RWPE2 (cell line): ENCODE measurements at regions not wholly inside any gene's neighbourhood (a gene's known extent, or its start where the extent isn't known, plus 50 kb on each side); places are given as distances from the start of the nearest gene placed in this dataset.

ENCODE experiments used
- ATAC-seq: fragments of 200-7000 bp; cut with Tn5 transposase; 3 replicates; pipeline ENCODE4 v1.9.1; 2021; ENCODE audit warnings: low read depth
- DNase-seq: peaks from one replicate; pipeline ENCODE4 v3.0.0-alpha.2; 2020; ENCODE audit warnings: low spot score
- H3K27ac ChIP-seq: fragments of 450-650 bp; 2 replicates; pipeline ENCODE4 v1.5.1; 2017; ENCODE audit warnings: mild to moderate bottlenecking; ENCODE audit not compliant: poor library complexity, severe bottlenecking
- H3K27me3 ChIP-seq: fragments of 250-450 bp; sonication (Bioruptor Pico); 2 replicates; pipeline ENCODE4 v1.5.1; 2021; ENCODE audit warnings: mild to moderate bottlenecking, moderate library complexity; ENCODE audit not compliant: insufficient read depth, poor library complexity, severe bottlenecking
- H3K36me3 ChIP-seq: fragments of 250-450 bp; sonication (Bioruptor Pico); 2 replicates; pipeline ENCODE4 v1.5.1; 2020; ENCODE audit warnings: low read depth, mild to moderate bottlenecking, moderate library complexity
- H3K4me1 ChIP-seq: fragments of 250-450 bp; sonication (Bioruptor Pico); 2 replicates; pipeline ENCODE4 v1.5.1; 2021; ENCODE audit warnings: mild to moderate bottlenecking, moderate library complexity; ENCODE audit not compliant: insufficient read depth, poor library complexity, severe bottlenecking
- H3K4me3 ChIP-seq: fragments of 250-450 bp; sonication (Bioruptor Pico); 2 replicates; pipeline ENCODE4 v1.5.1; 2021; ENCODE audit warnings: mild to moderate bottlenecking, moderate library complexity; ENCODE audit not compliant: severe bottlenecking
- H3K9me3 ChIP-seq: fragments of 250-450 bp; sonication (Bioruptor Pico); 2 replicates; pipeline ENCODE4 v1.5.1; 2021; ENCODE audit warnings: mild to moderate bottlenecking, moderate library complexity; ENCODE audit not compliant: severe bottlenecking
- TF ChIP-seq, protein P1 (sequence below): fragments of 450-650 bp; IDR thresholded peaks from one replicate; pipeline ENCODE4 v1.5.1; 2017; ENCODE audit warnings: mild to moderate bottlenecking, moderate library complexity; ENCODE audit not compliant: poor library complexity, severe bottlenecking

DNA sequence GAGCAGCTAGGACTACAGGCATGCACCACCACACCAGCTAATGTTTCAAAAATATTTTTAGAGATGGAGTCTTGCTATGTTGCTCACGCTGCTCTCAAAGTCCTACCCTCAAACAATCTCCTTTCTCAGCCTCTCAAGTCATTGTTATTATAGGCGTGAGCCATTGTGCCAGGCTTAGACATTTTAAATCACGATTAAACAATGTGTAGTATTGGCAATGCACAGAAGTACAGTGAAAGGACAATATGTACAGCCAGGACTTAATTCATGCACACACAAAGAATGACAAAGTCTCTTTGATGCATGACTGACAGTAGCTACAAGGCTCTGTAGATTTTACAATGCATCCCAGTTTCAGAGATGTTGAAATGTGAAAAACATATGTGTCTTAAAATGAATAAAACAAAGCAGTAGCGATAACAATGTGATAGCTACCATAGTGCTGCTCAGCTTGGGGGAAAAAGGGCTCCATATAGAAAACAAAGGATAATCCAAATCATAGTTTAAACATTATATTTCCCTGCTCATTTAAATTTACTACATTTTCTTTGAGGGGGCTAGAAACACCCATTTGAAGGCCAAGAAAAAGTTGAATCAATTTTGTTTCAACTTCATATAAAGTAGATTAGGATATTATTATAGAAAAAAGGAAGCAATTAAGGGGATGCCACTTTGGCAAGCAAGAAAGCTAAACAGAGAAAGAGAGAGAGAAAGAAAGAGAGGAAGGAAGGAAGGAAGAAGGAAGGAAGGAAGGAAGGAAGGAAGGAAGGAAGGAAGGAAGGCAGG is 272.4 kb upstream of the SMIM31 start:
- no peak for ATAC-seq
- no peak overlapping the region for H3K4me3 ChIP-seq
- no peaks in the 10 kb centered on the region for H3K27me3 ChIP-seq
- no peaks in the 10 kb centered on the region for H3K36me3 ChIP-seq
- no peaks in the 10 kb centered on the region for H3K4me1 ChIP-seq
- no peak for DNase-seq
- H3K9me3 ChIP-seq: no peaks in the 10 kb centered on the region
- H3K27ac ChIP-seq: no peak overlapping the region
- TF ChIP-seq, protein P1, sequence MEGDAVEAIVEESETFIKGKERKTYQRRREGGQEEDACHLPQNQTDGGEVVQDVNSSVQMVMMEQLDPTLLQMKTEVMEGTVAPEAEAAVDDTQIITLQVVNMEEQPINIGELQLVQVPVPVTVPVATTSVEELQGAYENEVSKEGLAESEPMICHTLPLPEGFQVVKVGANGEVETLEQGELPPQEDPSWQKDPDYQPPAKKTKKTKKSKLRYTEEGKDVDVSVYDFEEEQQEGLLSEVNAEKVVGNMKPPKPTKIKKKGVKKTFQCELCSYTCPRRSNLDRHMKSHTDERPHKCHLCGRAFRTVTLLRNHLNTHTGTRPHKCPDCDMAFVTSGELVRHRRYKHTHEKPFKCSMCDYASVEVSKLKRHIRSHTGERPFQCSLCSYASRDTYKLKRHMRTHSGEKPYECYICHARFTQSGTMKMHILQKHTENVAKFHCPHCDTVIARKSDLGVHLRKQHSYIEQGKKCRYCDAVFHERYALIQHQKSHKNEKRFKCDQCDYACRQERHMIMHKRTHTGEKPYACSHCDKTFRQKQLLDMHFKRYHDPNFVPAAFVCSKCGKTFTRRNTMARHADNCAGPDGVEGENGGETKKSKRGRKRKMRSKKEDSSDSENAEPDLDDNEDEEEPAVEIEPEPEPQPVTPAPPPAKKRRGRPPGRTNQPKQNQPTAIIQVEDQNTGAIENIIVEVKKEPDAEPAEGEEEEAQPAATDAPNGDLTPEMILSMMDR: no peak

DNA sequence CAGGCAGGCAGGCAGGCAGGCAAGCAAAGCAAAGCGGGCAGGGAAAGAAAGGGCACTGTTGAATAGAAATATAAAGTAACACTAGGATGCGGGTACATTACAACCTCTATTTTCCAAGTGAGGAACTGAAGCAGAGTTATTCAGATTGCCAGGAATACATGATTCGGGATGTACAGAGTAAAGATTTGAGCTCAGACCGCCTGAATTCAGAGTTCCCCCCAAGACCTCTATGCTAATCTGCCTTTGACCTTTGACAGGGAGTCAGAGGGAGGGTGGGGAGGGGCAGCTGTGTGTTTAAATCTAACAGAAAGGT is 271.9 kb upstream of the SMIM31 start:
- ATAC-seq (no peak), DNase-seq (no peak)
- TF ChIP-seq, protein P1: no peak
- no peaks in the 10 kb centered on the region for H3K36me3 ChIP-seq
- H3K27me3 ChIP-seq: no peaks in the 10 kb centered on the region
- H3K4me3 ChIP-seq: no peak overlapping the region
- no peaks in the 10 kb centered on the region for H3K4me1 ChIP-seq
- H3K27ac ChIP-seq: no peak overlapping the region
- no peaks in the 10 kb centered on the region for H3K9me3 ChIP-seq

DNA sequence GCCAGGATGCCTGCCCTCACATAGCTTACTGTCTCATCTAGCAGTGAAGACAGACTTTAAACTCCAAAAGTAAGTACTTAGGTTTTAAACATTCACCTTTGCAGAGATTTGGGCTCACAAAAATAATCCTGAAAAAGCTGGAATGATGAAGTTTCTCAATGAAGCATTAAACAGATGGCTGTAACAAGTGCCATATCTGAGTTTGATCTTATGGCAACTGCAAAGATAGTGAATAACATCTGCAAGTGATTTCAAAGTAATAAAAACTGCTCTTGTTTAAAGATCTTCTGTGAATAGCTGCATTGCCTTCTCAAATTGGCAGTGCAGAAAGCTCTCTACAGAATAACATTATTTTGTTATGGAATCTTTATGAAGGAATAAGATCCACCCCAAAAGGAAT is 271.2 kb upstream of the SMIM31 start:
- H3K4me1 ChIP-seq: peaks cover 2% of the 10 kb centered on the region
- H3K4me3 ChIP-seq: no peak overlapping the region
- no peaks in the 10 kb centered on the region for H3K36me3 ChIP-seq
- H3K9me3 ChIP-seq: no peaks in the 10 kb centered on the region
- no peak overlapping the region for H3K27ac ChIP-seq
- ATAC-seq (no peak), DNase-seq (no peak)
- no peaks in the 10 kb centered on the region for H3K27me3 ChIP-seq
- TF ChIP-seq, protein P1: no peak

DNA sequence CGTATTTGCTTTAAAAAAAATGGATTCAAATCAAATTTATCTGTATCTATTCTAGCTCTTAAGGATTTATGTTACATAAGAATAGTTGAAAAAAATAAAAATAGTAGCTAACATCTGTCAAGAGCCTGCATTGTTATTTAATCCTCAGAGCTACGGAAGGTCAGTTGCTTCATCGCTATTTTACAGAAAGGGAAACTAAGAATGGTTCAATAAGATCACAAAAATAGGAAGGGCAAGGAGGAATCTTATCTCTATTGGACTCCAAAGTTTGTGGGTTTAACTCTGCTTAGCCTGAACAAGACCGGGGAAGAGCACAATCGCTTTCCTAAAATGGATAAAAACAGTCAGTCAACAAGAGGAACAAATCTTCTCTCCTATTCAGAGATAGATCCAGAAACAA is 270.2 kb upstream of the SMIM31 start:
- no peak overlapping the region for H3K27ac ChIP-seq
- TF ChIP-seq, protein P1: no peak
- peaks cover 11% of the 10 kb centered on the region for H3K4me1 ChIP-seq
- no peak for ATAC-seq
- no peak overlapping the region for H3K4me3 ChIP-seq
- H3K27me3 ChIP-seq: no peaks in the 10 kb centered on the region
- no peaks in the 10 kb centered on the region for H3K9me3 ChIP-seq
- H3K36me3 ChIP-seq: no peaks in the 10 kb centered on the region
- no peak for DNase-seq

DNA sequence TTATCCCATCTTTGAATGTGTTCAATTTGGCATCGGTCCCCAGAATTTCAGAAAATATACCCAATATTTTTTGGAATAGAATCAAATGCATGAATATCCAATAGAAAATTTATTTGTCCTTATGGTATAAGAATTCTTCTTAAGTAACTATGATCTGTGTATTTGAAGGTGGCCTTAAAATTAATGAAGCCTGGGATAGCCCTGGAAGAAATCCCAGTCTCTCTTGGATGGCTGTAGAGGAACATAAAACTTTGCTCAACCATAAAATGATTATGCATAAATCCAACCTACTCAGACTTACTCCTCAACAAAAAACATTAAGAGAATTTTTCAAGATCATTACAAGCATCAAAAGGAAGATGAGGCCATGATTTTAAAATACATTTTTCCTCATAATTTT is 269.4 kb upstream of the SMIM31 start:
- no peak overlapping the region for H3K4me3 ChIP-seq
- no peaks in the 10 kb centered on the region for H3K36me3 ChIP-seq
- no peak for DNase-seq
- no peaks in the 10 kb centered on the region for H3K9me3 ChIP-seq
- H3K27me3 ChIP-seq: no peaks in the 10 kb centered on the region
- peaks cover 11% of the 10 kb centered on the region for H3K4me1 ChIP-seq
- no peak for ATAC-seq
- no peak overlapping the region for H3K27ac ChIP-seq
- TF ChIP-seq, protein P1: no peak
